Hepatocyte (in vitro differentiated cells): ENCODE measurements at regions not wholly inside any gene's neighbourhood (a gene's known extent, or its start where the extent isn't known, plus 50 kb on each side); places are given as distances from the start of the nearest gene placed in this dataset.
"Not testable (repeated sequence)": the region's sequence is repeated elsewhere in the genome, so short reads cannot be mapped to it uniquely, and the experiment has no call there.

ENCODE experiments used
- DNase-seq: peaks from one replicate; pipeline ENCODE4 v3.0.0-alpha.2; 2016; ENCODE audit warnings: low spot score
- H2AFZ ChIP-seq: fragments of 200-600 bp; sonication (generic); 2 replicates; pipeline ENCODE4 v1.6.0; 2016; ENCODE audit warnings: antibody characterized with exemption, mild to moderate bottlenecking
- H3K27ac ChIP-seq: fragments of 200-600 bp; sonication (generic); 2 replicates; pipeline ENCODE4 v1.5.1; 2016; ENCODE audit warnings: mild to moderate bottlenecking
- H3K27me3 ChIP-seq: fragments of 200-600 bp; sonication (generic); 2 replicates; pipeline ENCODE4 v1.6.1; 2016
- H3K36me3 ChIP-seq: fragments of 200-600 bp; sonication (generic); replicated peaks from 2 replicates; pipeline ENCODE4 v1.5.1; 2016; ENCODE audit warnings: low read depth; ENCODE audit not compliant: insufficient read depth
- H3K4me1 ChIP-seq: fragments of 200-600 bp; sonication (generic); 2 replicates; pipeline ENCODE4 v1.5.1; 2016; ENCODE audit warnings: mild to moderate bottlenecking, moderate library complexity; ENCODE audit not compliant: insufficient read depth
- H3K4me2 ChIP-seq: fragments of 200-600 bp; sonication (generic); 2 replicates; pipeline ENCODE4 v1.6.0; 2016
- H3K4me3 ChIP-seq: fragments of 200-600 bp; sonication (generic); 2 replicates; pipeline ENCODE4 v1.5.1; 2016; ENCODE audit warnings: mild to moderate bottlenecking
- H3K79me2 ChIP-seq: fragments of 200-600 bp; sonication (generic); 2 replicates; pipeline ENCODE4 v1.6.0; 2017; ENCODE audit warnings: mild to moderate bottlenecking
- H3K9me2 ChIP-seq: fragments of 200-600 bp; sonication (generic); replicated peaks from 2 replicates; pipeline ENCODE4 v1.6.0; 2017; ENCODE audit warnings: mild to moderate bottlenecking; ENCODE audit not compliant: insufficient read depth
- H3K9me3 ChIP-seq: fragments of 200-600 bp; sonication (generic); 2 replicates; pipeline ENCODE4 v1.5.1; 2016; ENCODE audit warnings: low read depth, mild to moderate bottlenecking
- H4K20me1 ChIP-seq: fragments of 200-600 bp; sonication (generic); 2 replicates; pipeline ENCODE4 v1.6.0; 2016; ENCODE audit warnings: mild to moderate bottlenecking; ENCODE audit not compliant: insufficient read depth, poor library complexity, severe bottlenecking
- CTCF ChIP-seq: fragments of 200-600 bp; sonication (generic); IDR thresholded peaks from 2 replicates; pipeline ENCODE4 v1.5.1; 2016; ENCODE audit warnings: antibody characterized with exemption, mild to moderate bottlenecking; ENCODE audit not compliant: poor library complexity
- EZH2 ChIP-seq: fragments of 200-600 bp; sonication (generic); IDR thresholded peaks from 2 replicates; pipeline ENCODE4 v1.6.1; 2016; ENCODE audit warnings: antibody characterized with exemption, mild to moderate bottlenecking, borderline replicate concordance
- EZH2phosphoT487 ChIP-seq: fragments of 200-600 bp; sonication (generic); IDR thresholded peaks from one replicate; pipeline ENCODE4 v1.6.1; 2018; ENCODE audit warnings: antibody characterized with exemption, mild to moderate bottlenecking, low read depth, moderate library complexity; ENCODE audit not compliant: unreplicated experiment, severe bottlenecking
- WGBS: methylation state at CpG from one replicate; pipeline ENCODE4 v1.1.6; 2016; ENCODE audit warnings: low lambda C conversion rate; ENCODE audit errors: missing lambda C conversion rate; 5-methylcytosine and 5-hydroxymethylcytosine counted together

- Histone ChIP-seq H3K4me1 (no peaks in the 10 kb centered on the region), H4K20me1 (no peaks in the 10 kb centered on the region), H3K4me3 (no peak overlapping the region), H3K9me2 (no peaks in the 10 kb centered on the region), H3K27ac (no peak overlapping the region), H3K36me3 (no peaks in the 10 kb centered on the region), H2AFZ (no peak overlapping the region), H3K79me2 (no peaks in the 10 kb centered on the region), H3K9me3 (no peaks in the 10 kb centered on the region), H3K27me3 (no peaks in the 10 kb centered on the region), H3K4me2 (no peak overlapping the region)
- TF ChIP-seq EZH2phosphoT487 = no peak
- no peak for TF ChIP-seq CTCF
- TF ChIP-seq EZH2 = no peak
- no peak for DNase-seq
- 50% methylated on average over 7 of the region's 7 CpGs for WGBS
Observed at GRCh38 chr15:19973718-19974117, 567.9 kb downstream of the GOLGA6L6 start.

DNA sequence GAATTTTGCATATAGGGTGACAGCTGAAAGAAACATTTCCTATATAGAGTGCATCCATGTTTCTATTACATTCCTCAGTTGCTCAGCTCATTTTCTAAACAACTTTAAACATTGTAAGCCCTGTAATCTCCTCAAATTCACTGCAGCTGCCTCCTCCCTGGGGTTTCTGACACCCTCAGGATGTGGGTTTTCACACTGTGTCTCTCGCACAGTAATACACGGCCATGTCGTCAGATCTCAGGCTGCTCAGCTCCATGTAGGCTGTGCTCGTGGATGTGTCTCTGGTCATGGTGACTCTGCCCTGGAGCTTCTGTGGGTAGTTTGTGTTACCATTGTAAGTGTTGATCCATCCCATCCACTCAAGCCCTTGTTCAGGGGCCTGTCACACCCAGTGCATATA, 569.0 kb downstream of the GOLGA6L6 start:
- WGBS = 92% methylated on average over 4 of the region's 4 CpGs
- H3K4me2 ChIP-seq, H3K79me2 ChIP-seq, H3K27me3 ChIP-seq, H3K9me2 ChIP-seq, H4K20me1 ChIP-seq, H3K4me3 ChIP-seq, H3K36me3 ChIP-seq, H3K4me1 ChIP-seq, DNase-seq, H2AFZ ChIP-seq, H3K27ac ChIP-seq, H3K9me3 ChIP-seq: not testable (repeated sequence)

DNA sequence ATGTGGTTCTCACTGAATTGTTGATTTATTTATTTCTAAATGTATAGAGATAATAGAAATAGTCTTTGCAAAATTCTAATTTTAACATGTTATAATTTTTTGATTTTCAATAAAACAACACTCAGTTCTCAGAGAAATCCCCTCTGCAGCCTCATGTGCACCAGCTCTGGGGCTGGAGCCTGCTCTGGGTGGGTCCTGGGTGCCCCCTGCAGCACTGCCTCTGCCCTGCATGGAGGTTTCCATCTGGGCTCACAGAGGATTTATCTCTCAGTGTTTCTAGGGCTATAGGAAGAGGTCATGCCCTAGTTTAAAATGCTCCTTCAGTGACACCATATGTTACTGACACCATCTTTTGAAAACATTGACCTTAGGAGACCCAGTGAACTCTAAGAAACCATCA, 576.0 kb downstream of the GOLGA6L6 start:
- H3K79me2 ChIP-seq, DNase-seq, H3K9me2 ChIP-seq, H3K27me3 ChIP-seq, H3K36me3 ChIP-seq, H3K9me3 ChIP-seq, H2AFZ ChIP-seq, H4K20me1 ChIP-seq, H3K4me2 ChIP-seq, H3K4me1 ChIP-seq, H3K27ac ChIP-seq, H3K4me3 ChIP-seq: not testable (repeated sequence)

DNA sequence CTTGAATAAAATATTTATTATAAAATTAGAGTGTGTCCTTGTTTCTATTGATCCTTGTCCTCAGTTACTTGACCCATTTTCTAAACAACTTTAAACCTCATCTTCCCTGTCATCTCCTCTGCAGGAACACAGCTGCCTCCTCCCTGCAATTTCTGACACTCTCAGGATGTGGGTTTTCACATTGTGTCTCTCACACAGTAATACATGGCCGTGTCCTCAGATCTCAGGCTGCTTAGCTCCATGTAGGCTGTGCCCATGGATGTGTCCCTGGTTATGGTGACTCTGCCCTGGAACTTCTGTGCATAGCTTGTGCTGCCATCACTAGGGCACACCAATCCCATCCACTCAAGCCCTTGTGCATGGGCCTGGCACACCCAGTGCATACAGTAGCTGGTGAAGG, 577.1 kb downstream of the GOLGA6L6 start:
- H3K4me2 ChIP-seq, H3K9me2 ChIP-seq, DNase-seq, H3K27ac ChIP-seq, H3K79me2 ChIP-seq, H3K27me3 ChIP-seq, H2AFZ ChIP-seq, H3K36me3 ChIP-seq, H4K20me1 ChIP-seq, H3K9me3 ChIP-seq, H3K4me3 ChIP-seq, H3K4me1 ChIP-seq: not testable (repeated sequence)
- 48% methylated on average over 1 of the region's 1 CpG for WGBS

GRCh38 chr15:19956124-19956796, 585.3 kb downstream of the GOLGA6L6 start:
- no peaks in the 10 kb centered on the region for H3K79me2 ChIP-seq
- no peaks in the 10 kb centered on the region for H3K4me1 ChIP-seq
- H3K4me2 ChIP-seq = no peak overlapping the region
- H3K4me3 ChIP-seq = no peak overlapping the region
- no peak overlapping the region for H3K27ac ChIP-seq
- no peak overlapping the region for H2AFZ ChIP-seq
- no peaks in the 10 kb centered on the region for H4K20me1 ChIP-seq
- WGBS = 67% methylated on average over 4 of the region's 4 CpGs
- no peaks in the 10 kb centered on the region for H3K27me3 ChIP-seq
- no peaks in the 10 kb centered on the region for H3K9me3 ChIP-seq
- no peaks in the 10 kb centered on the region for H3K9me2 ChIP-seq
- no peaks in the 10 kb centered on the region for H3K36me3 ChIP-seq
- no peak for TF ChIP-seq EZH2
- no peak for TF ChIP-seq CTCF
- TF ChIP-seq EZH2phosphoT487 = no peak
- DNase-seq = no peak
